GM18907 (cell line): ENCODE measurements at regions not wholly inside any gene's neighbourhood (a gene's known extent, or its start where the extent isn't known, plus 50 kb on each side); places are given as distances from the start of the nearest gene placed in this dataset.

Source experiments
- ATAC-seq: cut with Tn5 transposase; IDR thresholded peaks from one replicate; pipeline ENCODE4 v1.9.1; 2021; ENCODE audit warnings: mild to moderate bottlenecking, moderate library complexity; ENCODE audit not compliant: unreplicated experiment

GRCh38 chr2:15874321-15874720 lies 66.0 kb upstream of the MYCN start:
- no peak for ATAC-seq

GRCh38 chr2:15874854-15875804 lies 65.2 kb upstream of the MYCN start:
- ATAC-seq = no peak

- no peak for ATAC-seq
Observed at GRCh38 chr2:15875969-15876705, 64.2 kb upstream of the MYCN start.

GRCh38 chr2:15880226-15881119 lies 59.9 kb upstream of the MYCN start:
- no peak for ATAC-seq

GRCh38 chr2:15881120-15881433 lies 59.3 kb upstream of the MYCN start:
- no peak for ATAC-seq

- no peak for ATAC-seq
Observed at GRCh38 chr2:15881676-15882075, 58.7 kb upstream of the MYCN start.

- no peak for ATAC-seq
Observed at GRCh38 chr2:15882761-15883497, 57.4 kb upstream of the MYCN start.

- ATAC-seq = no peak
Observed at GRCh38 chr2:15883684-15884083, 56.7 kb upstream of the MYCN start.

GRCh38 chr2:15884790-15885189 lies 55.6 kb upstream of the MYCN start:
- no peak for ATAC-seq

GRCh38 chr2:15886231-15886630 lies 54.1 kb upstream of the MYCN start:
- ATAC-seq = no peak

GRCh38 chr2:15889442-15890123 lies 50.8 kb upstream of the MYCN start:
- no peak for ATAC-seq

- no peak for ATAC-seq
Observed at GRCh38 chr2:15890124-15890754, 50.1 kb upstream of the MYCN start.
